Astrocyte of the cerebellum (primary cell): ENCODE measurements at regions not wholly inside any gene's neighbourhood (a gene's known extent, or its start where the extent isn't known, plus 50 kb on each side); places are given as distances from the start of the nearest gene placed in this dataset.
A peak's percentile ranks its signal among the peaks of the same experiment; 100 is the strongest.

Experiments
- DNase-seq: peaks from one replicate; pipeline ENCODE4 v3.0.0-alpha.2; 2011; ENCODE audit warnings: low read depth
- H3K4me3 ChIP-seq: 2 replicates; pipeline ENCODE4 v1.5.1; 2011; ENCODE audit warnings: mild to moderate bottlenecking, low read depth, low read length, moderate library complexity
- CTCF ChIP-seq: IDR thresholded peaks from 2 replicates; pipeline ENCODE4 v1.5.1; 2012; ENCODE audit warnings: low read length, low read depth, moderate library complexity, mild to moderate bottlenecking; ENCODE audit errors: missing control alignments
- in situ Hi-C: cut with HindIII; loops from 2 replicates; pipeline ENCODE4 v1.10.0; 2017; ENCODE audit warnings: low sequenced_read_pairs

- in situ Hi-C loops, result no loop called here
Observed at GRCh38 chr9:101796044-101796443, 57.6 kb upstream of the GRIN3A start.

GRCh38 chr9:101795147-101795546 lies 56.7 kb upstream of the GRIN3A start:
- no peak for DNase-seq
- in situ Hi-C loops, result no loop called here

More at GRCh38 chr9:101796044-101796443, 57.6 kb upstream of the GRIN3A start:
- TF ChIP-seq CTCF, result no peak
- DNase-seq, result no peak
- no peak overlapping the region for H3K4me3 ChIP-seq

GRCh38 chr9:101792475-101792874 lies 54.0 kb upstream of the GRIN3A start:
- no peak for TF ChIP-seq CTCF
- DNase-seq, result no peak
- H3K4me3 ChIP-seq, result no peak overlapping the region
- in situ Hi-C loops, result no loop called here

More at GRCh38 chr9:101795147-101795546, 56.7 kb upstream of the GRIN3A start:
- no peak for TF ChIP-seq CTCF
- H3K4me3 ChIP-seq, result no peak overlapping the region

- H3K4me3 ChIP-seq, result no peak overlapping the region
- peak; percentile 16 for DNase-seq
- TF ChIP-seq CTCF, result peak; percentile 52
- in situ Hi-C loops, result no loop called here
Observed at GRCh38 chr9:101791938-101792337, 53.5 kb upstream of the GRIN3A start.

GRCh38 chr9:101791533-101791932 lies 53.1 kb upstream of the GRIN3A start:
- in situ Hi-C loops, result no loop called here
- no peak for DNase-seq
- TF ChIP-seq CTCF, result no peak
- no peak overlapping the region for H3K4me3 ChIP-seq
